Kidney (tissue), 13 donors: ENCODE measurements at regions not wholly inside any gene's neighbourhood (a gene's known extent, or its start where the extent isn't known, plus 50 kb on each side); places are given as distances from the start of the nearest gene placed in this dataset.
A peak's percentile ranks its signal among the peaks of the same experiment; 100 is the strongest.
"Not testable (repeated sequence)": the region's sequence is repeated elsewhere in the genome, so short reads cannot be mapped to it uniquely, and the experiment has no call there.

Experiments used
- DNase-seq, 5 donors: peaks; one replicate each; pipeline ENCODE4 v3.0.0-alpha.2; 2013 to 2020
- FAIRE-seq: peaks from 2 replicates; lab custom pipeline; 2012; peaks lifted over from hg19 to GRCh38; lab: Jason Lieb, UNC
- H3K27ac ChIP-seq, 2 donors: one replicate each; pipeline ENCODE4 v1.7.0; 2013; ENCODE audit warnings: low read depth in 2 of 2, low read length in 2 of 2, inconsistent platforms in 1 of 2
- H3K27me3 ChIP-seq: one replicate; pipeline ENCODE4 v1.7.1; 2013; ENCODE audit warnings: low read length, inconsistent platforms; ENCODE audit not compliant: control insufficient read depth, insufficient read depth
- H3K36me3 ChIP-seq, 3 donors: one replicate each; pipeline versions ENCODE4 v1.7.0 to v1.7.1; 2013; ENCODE audit warnings: low read length in 3 of 3, control low read depth in 1 of 3, inconsistent platforms in 1 of 3; ENCODE audit not compliant: insufficient read depth in 3 of 3, control insufficient read depth in 2 of 3
- H3K4me1 ChIP-seq, 3 donors: one replicate each; pipeline versions ENCODE4 v1.7.0 to v1.7.1; 2013; ENCODE audit warnings: low read length in 3 of 3, inconsistent platforms in 1 of 3, low read depth in 1 of 3; ENCODE audit not compliant: control insufficient read depth in 2 of 3, insufficient read depth in 2 of 3
- H3K4me3 ChIP-seq, 3 donors: one replicate each; pipeline versions ENCODE4 v1.7.0 to v1.8.1; 2013; ENCODE audit warnings: low read length in 3 of 3, control low read depth in 1 of 3, inconsistent platforms in 1 of 3
- H3K9ac ChIP-seq, 3 donors: one replicate each; pipeline versions ENCODE4 v1.7.0 to v1.7.1; 2013; ENCODE audit warnings: low read length in 3 of 3, control low read depth in 1 of 3, inconsistent platforms in 1 of 3
- H3K9me3 ChIP-seq, 3 donors: one replicate each; pipeline versions ENCODE4 v1.7.0 to v1.7.1; 2013; ENCODE audit warnings: low read length in 3 of 3, control low read depth in 1 of 3, inconsistent platforms in 1 of 3; ENCODE audit not compliant: control insufficient read depth in 2 of 3, insufficient read depth in 1 of 3
- intact Hi-C: fragments of 100-400 bp; cut with DNase I; formaldehyde crosslinking; loops from one replicate; pipeline ENCODE4 v1.11.1; 2022
- TF ChIP-seq, protein P1 (sequence below): IDR thresholded peaks from 3 replicates; pipeline ENCODE4 v1.5.1; 2012; ENCODE audit warnings: mild to moderate bottlenecking, moderate library complexity, borderline replicate concordance; ENCODE audit not compliant: insufficient read depth; ENCODE audit errors: extremely low read depth
- donor health status: control.
- donor health status: control.
- donor health status: control.
- donor health status: control.
- donor health status: control.
- donor health status: DM: yes; HTN: yes; CAD: no.
- donor health status: Normal renal cell carcinoma (clear cell type).

DNA sequence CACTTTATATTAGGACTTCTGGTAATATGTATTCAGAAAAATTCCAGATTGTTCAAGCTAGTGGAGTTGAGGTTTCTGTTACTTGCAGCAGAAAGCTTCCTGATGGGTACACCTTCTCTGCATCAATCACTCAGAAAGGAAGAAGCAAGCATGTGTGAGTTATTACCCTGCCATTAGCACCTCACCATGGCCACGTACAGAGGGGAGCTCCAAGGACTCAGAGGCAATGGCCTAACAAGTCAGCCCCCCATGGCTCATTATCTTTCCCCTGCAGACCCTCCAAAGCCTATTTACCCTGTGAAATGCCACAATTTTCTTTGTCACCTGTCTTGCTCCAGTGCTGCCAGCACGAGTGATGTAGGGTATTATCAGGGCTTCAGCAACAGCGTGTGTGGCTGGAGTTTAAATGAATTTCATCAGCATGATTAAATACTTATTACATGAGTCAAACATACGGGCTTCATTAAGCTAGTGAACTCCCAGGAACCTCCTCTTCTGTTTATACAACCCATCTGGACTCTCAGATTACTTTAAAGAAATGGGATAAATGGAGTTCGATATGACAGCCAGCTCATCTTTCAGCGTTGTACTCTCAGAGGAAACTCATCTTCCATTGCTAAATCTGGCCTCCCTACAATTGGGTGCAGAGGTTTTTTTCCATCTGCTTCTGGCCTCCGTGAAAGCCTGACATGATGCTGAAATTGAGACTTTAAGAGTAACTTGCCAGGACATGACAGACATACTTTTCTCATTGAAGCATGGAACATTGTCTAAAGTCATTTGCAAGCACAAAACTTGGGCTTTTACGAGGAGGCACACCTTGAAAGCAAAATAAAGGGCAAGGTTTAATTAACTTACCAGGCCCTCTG is 135.9 kb downstream of the TMEM30B start:
- Histone ChIP-seq H3K27me3 (no peaks in the 10 kb centered on the region), H3K36me3 (no peaks in the 10 kb centered on the region), H3K9me3 (peaks cover 0 to 6% (median 0%) of the 10 kb centered on the region in 3 donors), H3K27ac (no peak overlapping the region), H3K4me3 (no peak overlapping the region), H3K9ac (no peak overlapping the region), H3K4me1 (no peaks in the 10 kb centered on the region)
- DNase-seq (peak in 2 of 5 donors; percentile 58 to 62), FAIRE-seq (no peak)
- intact Hi-C loops: no loop called here
- TF ChIP-seq, protein P1, sequence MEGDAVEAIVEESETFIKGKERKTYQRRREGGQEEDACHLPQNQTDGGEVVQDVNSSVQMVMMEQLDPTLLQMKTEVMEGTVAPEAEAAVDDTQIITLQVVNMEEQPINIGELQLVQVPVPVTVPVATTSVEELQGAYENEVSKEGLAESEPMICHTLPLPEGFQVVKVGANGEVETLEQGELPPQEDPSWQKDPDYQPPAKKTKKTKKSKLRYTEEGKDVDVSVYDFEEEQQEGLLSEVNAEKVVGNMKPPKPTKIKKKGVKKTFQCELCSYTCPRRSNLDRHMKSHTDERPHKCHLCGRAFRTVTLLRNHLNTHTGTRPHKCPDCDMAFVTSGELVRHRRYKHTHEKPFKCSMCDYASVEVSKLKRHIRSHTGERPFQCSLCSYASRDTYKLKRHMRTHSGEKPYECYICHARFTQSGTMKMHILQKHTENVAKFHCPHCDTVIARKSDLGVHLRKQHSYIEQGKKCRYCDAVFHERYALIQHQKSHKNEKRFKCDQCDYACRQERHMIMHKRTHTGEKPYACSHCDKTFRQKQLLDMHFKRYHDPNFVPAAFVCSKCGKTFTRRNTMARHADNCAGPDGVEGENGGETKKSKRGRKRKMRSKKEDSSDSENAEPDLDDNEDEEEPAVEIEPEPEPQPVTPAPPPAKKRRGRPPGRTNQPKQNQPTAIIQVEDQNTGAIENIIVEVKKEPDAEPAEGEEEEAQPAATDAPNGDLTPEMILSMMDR: no peak

DNA sequence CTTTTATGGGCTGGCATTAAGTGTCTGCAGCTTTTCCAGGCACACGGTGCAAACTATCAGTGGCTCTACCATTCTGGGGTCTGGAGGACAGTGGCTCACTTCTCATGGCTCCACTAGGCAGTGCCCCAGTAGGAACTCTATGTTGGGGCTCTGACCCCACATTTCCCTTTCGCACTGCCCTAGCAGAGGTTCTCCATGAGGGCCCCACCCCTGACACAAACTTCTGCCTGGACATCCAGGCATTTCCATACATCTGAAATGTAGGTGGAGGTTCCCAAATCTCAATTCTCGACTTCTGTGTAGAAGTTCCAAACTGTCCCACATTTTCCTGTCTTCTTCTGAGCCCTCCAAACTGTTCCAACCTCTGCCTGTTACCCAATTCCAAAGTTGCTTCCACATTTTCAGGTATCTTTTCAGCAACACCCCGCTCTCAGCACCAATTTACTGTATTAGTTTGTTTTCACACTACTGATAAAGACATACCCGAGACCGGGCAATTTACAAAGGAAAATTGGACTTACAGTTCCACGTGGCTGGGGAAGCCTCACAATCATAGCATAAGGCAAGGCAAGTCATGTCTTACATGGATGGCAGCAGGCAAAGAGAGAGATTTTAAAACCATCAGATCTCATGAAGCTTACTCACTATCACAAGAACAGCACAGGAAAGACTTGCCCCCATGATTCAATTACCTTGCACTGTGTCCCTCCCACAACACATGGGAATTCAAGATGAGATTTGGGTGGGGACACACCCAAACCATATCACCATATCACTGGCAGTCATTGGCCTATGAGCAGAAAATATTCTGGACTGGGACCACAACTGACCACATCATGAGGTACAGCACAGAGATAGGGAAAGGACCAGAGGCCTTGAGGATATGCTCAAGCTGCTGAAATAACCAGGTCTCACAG is 136.8 kb downstream of the TMEM30B start:
- FAIRE-seq, H3K4me1 ChIP-seq, H3K9ac ChIP-seq, H3K36me3 ChIP-seq, DNase-seq, intact Hi-C loops, H3K27ac ChIP-seq, H3K27me3 ChIP-seq, H3K9me3 ChIP-seq, H3K4me3 ChIP-seq: not testable (repeated sequence)

DNA sequence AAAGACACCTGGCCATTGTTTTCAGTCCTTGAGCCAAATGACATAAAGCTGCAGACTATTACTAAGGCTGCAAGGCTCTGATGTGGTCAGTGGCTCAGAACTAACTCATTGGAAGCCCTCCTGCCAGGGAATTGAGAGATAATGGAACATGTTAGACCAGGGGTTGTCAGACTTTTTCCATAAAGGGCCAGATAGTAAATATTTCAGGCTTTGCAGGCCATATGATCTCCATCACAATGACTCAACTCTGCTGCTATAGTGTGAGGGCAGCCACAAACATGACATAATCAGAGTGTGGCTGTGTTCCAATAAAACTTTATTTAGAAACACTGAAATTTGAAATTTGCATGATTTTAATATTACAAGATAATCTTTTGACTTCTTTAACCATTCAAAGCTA is 140.3 kb downstream of the TMEM30B start:
- DNase-seq: no peak
- H3K4me1 ChIP-seq: no peaks in the 10 kb centered on the region
- TF ChIP-seq, protein P1: no peak
- no peaks in the 10 kb centered on the region for H3K27me3 ChIP-seq
- H3K4me3 ChIP-seq: no peak overlapping the region
- intact Hi-C loops: no loop called here
- H3K36me3 ChIP-seq: no peaks in the 10 kb centered on the region
- FAIRE-seq: no peak
- no peak overlapping the region for H3K9ac ChIP-seq
- H3K9me3 ChIP-seq: peaks cover 0 to 6% (median 0%) of the 10 kb centered on the region in 3 donors
- H3K27ac ChIP-seq: no peak overlapping the region

DNA sequence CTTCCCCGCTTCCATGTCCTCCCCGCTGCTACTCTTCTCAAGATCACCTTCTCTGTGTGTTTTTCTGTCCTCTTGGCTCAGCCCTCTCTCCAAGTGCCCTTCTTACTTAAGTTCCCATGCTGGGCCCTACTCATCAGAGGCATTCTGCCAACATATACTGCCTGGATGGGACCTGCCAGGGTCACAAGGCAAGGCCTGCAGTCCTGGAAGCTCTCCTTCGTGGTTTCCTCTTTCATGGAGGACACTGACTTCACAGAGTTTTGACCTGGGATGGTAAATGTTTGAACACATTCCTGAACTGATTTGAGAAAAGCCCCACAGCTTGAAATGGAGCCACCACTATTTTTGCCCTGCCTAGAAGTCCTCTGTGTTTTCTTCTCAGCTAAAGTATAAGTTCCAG is 140.9 kb downstream of the TMEM30B start:
- Histone ChIP-seq H3K4me1 (no peaks in the 10 kb centered on the region), H3K36me3 (no peaks in the 10 kb centered on the region), H3K27me3 (no peaks in the 10 kb centered on the region), H3K9ac (no peak overlapping the region), H3K4me3 (no peak overlapping the region), H3K27ac (no peak overlapping the region), H3K9me3 (peaks cover 0 to 6% (median 0%) of the 10 kb centered on the region in 3 donors)
- TF ChIP-seq, protein P1: no peak
- intact Hi-C loops: no loop called here
- DNase-seq: no peak
- no peak for FAIRE-seq
